ENCODE measurements at regions not wholly inside any gene's neighbourhood (a gene's known extent, or its start where the extent isn't known, plus 50 kb on each side); places are given as distances from the start of the nearest gene placed in this dataset.

DNA sequence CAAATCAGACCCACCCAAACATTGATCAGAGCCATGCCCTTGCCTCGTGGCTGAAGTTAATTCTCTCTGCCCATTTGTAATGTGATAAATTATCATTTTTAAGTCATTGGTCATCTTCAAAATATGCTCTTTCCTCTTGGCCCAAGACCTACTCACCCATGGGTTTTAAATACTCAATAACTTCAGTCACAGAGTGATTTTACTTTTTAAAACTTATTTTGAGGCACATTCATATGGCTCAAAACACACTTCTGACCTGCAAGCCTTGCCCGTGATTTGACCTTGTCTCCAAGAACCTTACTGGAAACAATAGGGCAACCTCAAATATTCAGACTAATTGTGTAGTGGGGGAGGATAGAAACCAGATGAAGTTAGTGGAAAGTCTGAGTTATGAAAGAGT lies 176.2 kb upstream of the LNX1 start:
- TF ChIP-seq, protein P1, sequence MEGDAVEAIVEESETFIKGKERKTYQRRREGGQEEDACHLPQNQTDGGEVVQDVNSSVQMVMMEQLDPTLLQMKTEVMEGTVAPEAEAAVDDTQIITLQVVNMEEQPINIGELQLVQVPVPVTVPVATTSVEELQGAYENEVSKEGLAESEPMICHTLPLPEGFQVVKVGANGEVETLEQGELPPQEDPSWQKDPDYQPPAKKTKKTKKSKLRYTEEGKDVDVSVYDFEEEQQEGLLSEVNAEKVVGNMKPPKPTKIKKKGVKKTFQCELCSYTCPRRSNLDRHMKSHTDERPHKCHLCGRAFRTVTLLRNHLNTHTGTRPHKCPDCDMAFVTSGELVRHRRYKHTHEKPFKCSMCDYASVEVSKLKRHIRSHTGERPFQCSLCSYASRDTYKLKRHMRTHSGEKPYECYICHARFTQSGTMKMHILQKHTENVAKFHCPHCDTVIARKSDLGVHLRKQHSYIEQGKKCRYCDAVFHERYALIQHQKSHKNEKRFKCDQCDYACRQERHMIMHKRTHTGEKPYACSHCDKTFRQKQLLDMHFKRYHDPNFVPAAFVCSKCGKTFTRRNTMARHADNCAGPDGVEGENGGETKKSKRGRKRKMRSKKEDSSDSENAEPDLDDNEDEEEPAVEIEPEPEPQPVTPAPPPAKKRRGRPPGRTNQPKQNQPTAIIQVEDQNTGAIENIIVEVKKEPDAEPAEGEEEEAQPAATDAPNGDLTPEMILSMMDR (IDR thresholded peaks at IDR 0.05; ENCODE audit: low read depth, low read length): no peak
- no peak for DNase-seq

DNA sequence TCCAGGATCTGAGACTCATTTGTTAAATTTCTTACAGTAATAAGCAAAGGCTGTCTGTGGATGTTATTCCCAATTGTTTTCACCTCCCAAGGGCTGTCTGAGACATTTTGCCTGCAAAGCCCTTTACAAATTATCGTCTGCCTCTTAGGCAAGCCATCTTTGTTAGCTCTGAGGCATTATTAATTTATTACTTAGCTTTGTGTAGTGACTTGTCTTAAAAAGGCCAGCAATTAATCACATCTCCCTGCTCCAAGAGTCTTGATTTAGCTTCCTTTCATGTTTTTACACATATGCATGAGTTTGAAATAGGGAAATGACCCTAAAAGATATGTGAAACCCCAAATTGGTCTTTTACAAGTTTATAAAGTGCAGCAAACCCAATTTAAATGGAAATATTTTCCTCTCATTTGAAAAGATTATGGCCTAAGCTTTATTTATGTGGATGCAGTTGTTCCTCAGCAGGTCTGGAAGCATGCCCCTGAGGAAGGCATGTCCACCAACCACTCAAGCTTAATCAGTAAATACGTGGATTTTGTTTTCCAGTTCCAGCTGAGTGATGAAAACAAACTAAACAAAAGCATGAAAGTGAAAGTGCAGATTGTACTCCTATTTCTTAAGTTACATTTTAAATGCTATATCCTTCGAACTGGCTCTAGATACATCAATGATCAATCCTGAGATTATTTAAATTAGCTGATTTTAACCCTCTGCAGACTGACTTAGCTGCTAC lies 173.6 kb upstream of the LNX1 start:
- TF ChIP-seq, protein P1 (IDR thresholded peaks at IDR 0.05; ENCODE audit: low read depth, low read length): no peak
- no peak overlapping the region for H3K4me3 ChIP-seq (ENCODE audit: low read depth, low read length)
- no peak for DNase-seq
- no peak overlapping the region for H3K27ac ChIP-seq
- no peaks in the 10 kb centered on the region for H3K36me3 ChIP-seq
- no peaks in the 10 kb centered on the region for H3K9me3 ChIP-seq (ENCODE audit: severe bottlenecking)
- H3K27me3 ChIP-seq (ENCODE audit: insufficient read depth, low read depth, severe bottlenecking): peaks cover 27% of the 10 kb centered on the region

More for the DNA sequence above, 176.2 kb upstream of the LNX1 start:
- no peaks in the 10 kb centered on the region for H3K36me3 ChIP-seq
- H3K9me3 ChIP-seq (ENCODE audit: severe bottlenecking): no peaks in the 10 kb centered on the region
- no peak overlapping the region for H3K4me3 ChIP-seq (ENCODE audit: low read depth, low read length)
- H3K27me3 ChIP-seq (ENCODE audit: insufficient read depth, low read depth, severe bottlenecking): peaks cover 34% of the 10 kb centered on the region
- no peak overlapping the region for H3K27ac ChIP-seq

DNA sequence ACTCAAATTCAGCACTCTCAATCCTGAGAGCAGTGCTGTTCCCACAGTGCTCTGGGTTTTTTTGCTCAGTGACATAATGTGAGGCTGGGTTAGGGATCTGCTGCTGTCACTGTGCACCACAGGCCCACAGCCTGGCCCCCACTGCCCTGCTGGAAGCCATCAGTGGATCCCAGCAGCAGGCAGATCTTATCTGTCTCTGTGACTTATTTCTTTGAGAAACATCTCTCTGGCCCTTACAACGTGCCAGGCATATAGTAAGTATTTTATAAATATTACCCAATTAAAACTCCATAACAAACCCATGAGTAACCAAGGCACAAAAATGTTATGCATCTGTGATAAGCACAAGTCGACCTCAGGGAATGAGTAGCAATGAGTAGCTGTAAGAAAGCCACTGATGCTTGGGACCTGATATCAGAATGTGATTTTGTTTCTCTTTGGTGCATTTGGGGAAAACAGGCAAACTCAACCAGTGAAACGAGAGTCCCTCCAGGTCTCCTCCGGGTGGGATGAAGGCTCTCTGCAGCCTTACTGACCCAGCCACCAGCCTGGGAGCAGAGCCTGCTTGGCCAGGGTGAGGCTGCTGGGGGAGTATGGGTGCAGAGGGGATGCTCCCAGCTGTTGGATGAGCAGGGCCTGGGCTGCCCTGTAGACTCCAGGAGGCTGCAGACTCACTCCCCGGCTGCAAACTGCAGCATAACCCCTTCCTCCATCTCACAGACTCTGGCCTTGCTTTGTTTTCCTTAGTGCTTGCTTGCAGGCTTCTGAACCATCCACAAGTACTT lies 172.7 kb upstream of the LNX1 start:
- Histone ChIP-seq H3K9me3 (ENCODE audit: severe bottlenecking) (no peaks in the 10 kb centered on the region), H3K27ac (no peak overlapping the region), H3K4me3 (ENCODE audit: low read depth, low read length) (no peak overlapping the region), H3K36me3 (no peaks in the 10 kb centered on the region), H3K27me3 (ENCODE audit: insufficient read depth, low read depth, severe bottlenecking) (peaks cover 27% of the 10 kb centered on the region)
- TF ChIP-seq, protein P1 (IDR thresholded peaks at IDR 0.05; ENCODE audit: low read depth, low read length): no peak
- no peak for DNase-seq

DNA sequence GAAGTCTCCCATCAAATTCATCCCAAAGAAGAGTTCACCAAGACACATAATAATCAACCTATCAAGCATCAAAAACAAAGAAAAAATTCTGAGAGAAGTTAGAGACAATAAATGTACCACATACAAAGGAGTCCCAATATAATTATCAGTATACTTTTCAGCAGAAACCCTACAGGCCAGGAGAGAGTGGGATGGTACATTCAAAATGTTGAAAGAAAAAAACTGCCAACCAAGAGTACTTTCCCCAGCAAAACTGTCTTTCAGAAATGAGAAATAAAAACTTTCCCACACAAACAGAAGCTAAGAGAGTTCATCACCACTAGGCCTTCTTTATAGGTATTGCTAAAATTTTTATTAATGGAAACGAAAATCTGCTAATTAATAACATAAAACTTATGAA lies 164.4 kb upstream of the LNX1 start:
- Histone ChIP-seq H3K4me3 (ENCODE audit: low read depth, low read length) (no peak overlapping the region), H3K27ac (no peak overlapping the region), H3K36me3 (no peaks in the 10 kb centered on the region), H3K27me3 (ENCODE audit: insufficient read depth, low read depth, severe bottlenecking) (peaks cover 17% of the 10 kb centered on the region), H3K9me3 (ENCODE audit: severe bottlenecking) (no peaks in the 10 kb centered on the region)
- DNase-seq: no peak
- TF ChIP-seq, protein P1 (IDR thresholded peaks at IDR 0.05; ENCODE audit: low read depth, low read length): no peak

DNA sequence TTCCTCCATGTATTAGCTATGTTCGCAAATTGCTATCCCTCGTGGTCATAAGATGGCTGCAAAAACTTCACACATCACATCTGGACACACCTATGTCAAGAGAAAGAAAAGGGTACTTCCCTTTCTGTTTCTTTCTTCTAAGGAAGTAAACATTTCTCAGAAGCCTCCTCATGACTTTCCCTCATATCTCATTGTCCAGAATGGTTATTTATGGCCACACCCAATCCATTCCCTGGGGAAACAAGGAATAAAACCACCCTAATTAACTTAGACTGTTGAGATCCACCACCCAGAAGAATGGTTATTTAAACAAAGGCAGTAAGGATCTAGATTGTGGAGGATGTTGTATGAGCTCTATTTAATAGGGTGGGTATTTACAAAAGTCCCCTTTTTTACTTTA lies 160.8 kb upstream of the LNX1 start:
- H3K9me3 ChIP-seq (ENCODE audit: severe bottlenecking): no peaks in the 10 kb centered on the region
- no peak overlapping the region for H3K4me3 ChIP-seq (ENCODE audit: low read depth, low read length)
- H3K27ac ChIP-seq: no peak overlapping the region
- TF ChIP-seq, protein P1 (IDR thresholded peaks at IDR 0.05; ENCODE audit: low read depth, low read length): no peak
- H3K36me3 ChIP-seq: no peaks in the 10 kb centered on the region
- DNase-seq: no peak
- peaks cover 29% of the 10 kb centered on the region for H3K27me3 ChIP-seq (ENCODE audit: insufficient read depth, low read depth, severe bottlenecking)
